ENCODE measurements at regions not wholly inside any gene's neighbourhood (a gene's known extent, or its start where the extent isn't known, plus 50 kb on each side); places are given as distances from the start of the nearest gene placed in this dataset.

DNA sequence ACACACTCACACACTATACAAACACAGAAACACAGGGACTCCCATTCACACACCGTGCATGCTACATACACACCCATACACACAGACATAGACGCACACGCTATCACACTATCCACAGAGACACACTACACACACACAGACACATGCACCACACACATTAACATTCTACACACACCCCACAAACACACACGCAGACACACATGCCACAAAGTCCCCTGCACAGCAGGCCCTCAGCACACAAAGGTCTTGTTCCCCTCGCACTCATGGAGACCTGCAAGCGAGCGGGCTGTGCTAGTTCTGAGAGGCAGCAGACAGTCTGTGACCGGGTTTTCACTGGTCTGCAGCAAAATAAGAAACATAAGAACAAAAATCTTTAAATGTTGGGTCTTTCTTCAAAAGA lies 429.6 kb upstream of the SALL3 start:
- no peak for ATAC-seq (ENCODE audit: low FRiP score)
- TF ChIP-seq, protein P1, sequence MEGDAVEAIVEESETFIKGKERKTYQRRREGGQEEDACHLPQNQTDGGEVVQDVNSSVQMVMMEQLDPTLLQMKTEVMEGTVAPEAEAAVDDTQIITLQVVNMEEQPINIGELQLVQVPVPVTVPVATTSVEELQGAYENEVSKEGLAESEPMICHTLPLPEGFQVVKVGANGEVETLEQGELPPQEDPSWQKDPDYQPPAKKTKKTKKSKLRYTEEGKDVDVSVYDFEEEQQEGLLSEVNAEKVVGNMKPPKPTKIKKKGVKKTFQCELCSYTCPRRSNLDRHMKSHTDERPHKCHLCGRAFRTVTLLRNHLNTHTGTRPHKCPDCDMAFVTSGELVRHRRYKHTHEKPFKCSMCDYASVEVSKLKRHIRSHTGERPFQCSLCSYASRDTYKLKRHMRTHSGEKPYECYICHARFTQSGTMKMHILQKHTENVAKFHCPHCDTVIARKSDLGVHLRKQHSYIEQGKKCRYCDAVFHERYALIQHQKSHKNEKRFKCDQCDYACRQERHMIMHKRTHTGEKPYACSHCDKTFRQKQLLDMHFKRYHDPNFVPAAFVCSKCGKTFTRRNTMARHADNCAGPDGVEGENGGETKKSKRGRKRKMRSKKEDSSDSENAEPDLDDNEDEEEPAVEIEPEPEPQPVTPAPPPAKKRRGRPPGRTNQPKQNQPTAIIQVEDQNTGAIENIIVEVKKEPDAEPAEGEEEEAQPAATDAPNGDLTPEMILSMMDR (IDR thresholded peaks at IDR 0.05) = no peak
- no peak for DNase-seq (ENCODE audit: low spot score)

DNA sequence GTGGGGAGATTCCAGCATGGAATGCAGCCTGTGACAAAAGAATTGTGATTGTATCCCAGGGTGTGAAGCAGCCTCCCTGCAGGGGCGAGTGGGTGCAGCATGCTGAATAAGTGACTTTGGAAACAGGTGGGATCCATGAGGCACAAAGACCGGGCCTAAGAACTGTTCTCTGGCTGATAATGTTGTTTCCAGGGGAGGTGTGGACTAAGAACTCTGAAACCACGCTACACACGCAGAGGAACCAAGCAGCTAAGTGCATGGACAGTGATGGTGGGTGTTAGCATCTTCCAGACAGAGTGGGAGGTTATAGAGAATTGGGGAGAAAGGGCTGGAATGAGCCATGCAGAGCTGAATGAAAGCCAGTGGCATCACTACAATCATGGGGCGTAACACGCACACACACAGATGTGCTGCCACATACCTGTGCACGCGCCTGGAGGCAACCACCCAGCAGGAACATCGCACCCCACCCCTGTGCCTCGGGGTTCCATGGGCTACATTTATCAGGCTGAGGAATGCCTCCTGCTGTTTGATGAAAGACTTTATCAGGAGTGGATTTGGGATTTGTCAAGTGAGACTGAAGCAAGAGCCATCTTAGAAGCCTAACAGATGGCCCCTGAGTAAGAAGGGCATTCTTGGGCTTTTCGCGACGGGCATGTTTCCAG lies 424.5 kb upstream of the SALL3 start:
- TF ChIP-seq, protein P1 (IDR thresholded peaks at IDR 0.05) = no peak
- no peak for DNase-seq (ENCODE audit: low spot score)

DNA sequence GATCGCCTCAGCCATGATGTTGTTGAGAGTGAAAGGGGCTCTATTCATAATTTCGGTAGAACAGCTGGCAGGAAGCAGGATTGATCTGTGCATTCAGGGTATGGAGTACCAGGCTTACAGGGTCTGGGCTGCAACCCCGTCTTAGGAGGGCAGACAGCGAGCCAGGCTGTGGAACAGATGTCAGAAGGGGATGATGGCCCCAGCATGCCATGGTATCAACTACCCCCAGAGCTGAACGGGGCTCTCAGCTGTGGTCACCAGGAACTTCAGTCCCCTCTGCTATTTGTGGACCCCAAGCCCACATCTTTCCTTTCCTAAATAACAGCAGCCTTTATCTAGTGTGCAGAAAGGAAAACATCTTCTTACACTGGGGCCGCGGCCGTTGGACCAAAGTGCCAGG lies 422.2 kb upstream of the SALL3 start:
- DNase-seq (ENCODE audit: low spot score) (no peak), ATAC-seq (ENCODE audit: low FRiP score) (no peak)
- TF ChIP-seq, protein P1 (IDR thresholded peaks at IDR 0.05) = no peak

More for the DNA sequence above, 424.5 kb upstream of the SALL3 start:
- ATAC-seq (ENCODE audit: low FRiP score) = no peak

DNA sequence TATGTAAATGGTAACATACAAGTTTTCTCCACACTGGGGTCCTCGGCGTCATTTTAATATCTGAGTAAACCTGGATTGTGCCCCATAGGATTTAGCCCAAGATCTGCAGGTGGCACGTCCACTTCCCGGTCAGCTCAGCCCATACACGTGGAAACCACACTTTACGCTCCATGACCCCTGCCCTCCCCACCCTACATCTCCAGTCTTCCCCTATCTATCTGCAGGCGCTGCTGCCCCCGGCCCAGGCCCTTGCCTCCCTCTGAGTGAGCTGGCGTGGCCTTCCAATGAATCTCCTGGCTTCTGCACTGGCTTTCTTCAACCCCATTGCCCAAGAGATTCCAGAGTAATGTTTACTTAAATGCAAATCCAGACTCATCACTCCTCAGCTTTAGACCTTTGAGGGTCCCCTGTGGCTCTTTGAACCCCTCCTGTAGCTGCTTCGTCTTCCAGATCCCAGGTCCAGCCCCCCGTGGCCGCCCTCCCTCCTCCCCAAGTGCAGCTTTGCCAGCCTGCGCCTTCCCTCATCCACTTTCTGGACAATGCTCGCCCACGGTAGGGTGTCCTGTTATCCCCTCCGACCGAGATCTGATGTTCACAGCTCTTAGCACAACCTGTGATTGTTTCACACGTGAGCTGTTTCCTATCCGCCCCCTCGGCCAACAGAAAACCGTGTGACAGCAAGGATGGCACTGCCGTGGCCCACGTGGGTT lies 421.4 kb upstream of the SALL3 start:
- ATAC-seq (ENCODE audit: low FRiP score) (no peak), DNase-seq (ENCODE audit: low spot score) (no peak)

DNA sequence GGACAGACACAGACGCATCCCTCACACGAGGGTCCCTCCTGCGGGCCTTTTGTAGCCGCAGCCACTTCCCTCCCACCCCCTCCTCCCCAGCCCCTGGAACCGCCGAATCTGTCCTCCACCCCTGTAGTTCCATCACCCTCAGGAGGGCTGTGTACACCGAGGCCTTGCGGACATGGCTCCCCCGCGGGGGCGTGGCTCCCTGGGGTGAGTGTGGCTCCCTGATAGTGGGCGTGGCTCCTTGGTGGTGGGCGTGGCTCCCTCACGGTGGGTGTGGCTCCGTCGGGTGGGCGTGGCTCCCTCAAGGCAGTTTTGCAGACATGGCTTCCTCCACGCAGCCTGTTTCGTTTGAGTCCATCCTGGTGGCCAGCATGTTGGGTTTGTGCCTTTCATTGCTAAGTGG lies 420.7 kb upstream of the SALL3 start:
- DNase-seq (ENCODE audit: low spot score) (no peak), ATAC-seq (ENCODE audit: low FRiP score) (no peak)

More for the DNA sequence above, 421.4 kb upstream of the SALL3 start:
- TF ChIP-seq, protein P1 (IDR thresholded peaks at IDR 0.05) = no peak

DNA sequence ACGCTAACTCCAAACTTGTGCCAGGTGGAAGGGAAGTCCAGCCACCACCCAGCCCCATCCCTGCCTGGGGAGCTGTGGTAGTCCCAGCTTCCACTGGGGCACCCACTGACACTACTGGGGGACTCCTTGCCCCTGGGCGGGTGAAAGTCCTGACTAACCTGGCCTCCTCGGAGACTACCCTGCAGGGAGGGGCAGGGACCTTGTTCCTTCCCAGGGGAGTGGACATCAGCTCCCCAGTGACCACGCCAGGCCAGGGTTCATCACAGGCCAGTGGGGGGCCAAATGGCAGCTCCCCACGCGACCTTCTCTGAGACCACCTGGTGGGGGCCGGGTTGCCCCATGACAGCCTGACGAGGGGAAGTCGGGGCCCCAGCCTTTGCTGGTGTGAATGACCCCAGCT lies 420.0 kb upstream of the SALL3 start:
- TF ChIP-seq, protein P1 (IDR thresholded peaks at IDR 0.05) = no peak
- ATAC-seq (ENCODE audit: low FRiP score) (no peak), DNase-seq (ENCODE audit: low spot score) (no peak)

More for the DNA sequence above, 420.7 kb upstream of the SALL3 start:
- TF ChIP-seq, protein P1 (IDR thresholded peaks at IDR 0.05) = no peak

Data from omental fat pad (tissue), 3 donors.